Neutrophil (primary cell): ENCODE measurements at regions not wholly inside any gene's neighbourhood (a gene's known extent, or its start where the extent isn't known, plus 50 kb on each side); places are given as distances from the start of the nearest gene placed in this dataset.

Experiments used
- H3K27ac ChIP-seq: fragments of 200-600 bp; sonication (generic); 2 replicates; pipeline ENCODE4 v1.5.1; 2016; ENCODE audit warnings: mild to moderate bottlenecking, moderate library complexity
- H3K27me3 ChIP-seq: fragments of 200-600 bp; sonication (generic); 2 replicates; pipeline ENCODE4 v1.6.0; 2016; ENCODE audit warnings: mild to moderate bottlenecking
- H3K36me3 ChIP-seq: fragments of 200-600 bp; sonication (generic); 2 replicates; pipeline ENCODE4 v1.5.1; 2017
- H3K4me1 ChIP-seq, 2 experiments: fragments of 200-600 bp in 1 of 2; sonication (generic) in 1 of 2; 1 replicate in 1 of 2; 2 replicates in 1 of 2; pipeline versions ENCODE4 v1.5.1 to v1.6.1; 2013 to 2016; ENCODE audit warnings: low read depth in 1 of 2, low read length in 1 of 2, mild to moderate bottlenecking in 1 of 2, moderate library complexity in 1 of 2; ENCODE audit not compliant: control insufficient read depth in 1 of 2, insufficient read depth in 1 of 2
- H3K4me3 ChIP-seq, 2 experiments: fragments of 200-600 bp in 1 of 2; sonication (generic) in 1 of 2; 1 replicate in 1 of 2; 2 replicates in 1 of 2; pipeline ENCODE4 v1.5.1; 2013 to 2016; ENCODE audit warnings: low read depth in 1 of 2, low read length in 1 of 2, mild to moderate bottlenecking in 1 of 2, moderate library complexity in 1 of 2
- H3K9me3 ChIP-seq: fragments of 200-600 bp; sonication (generic); 2 replicates; pipeline ENCODE4 v1.5.1; 2016
- TF ChIP-seq, protein P1 (sequence below): fragments of 200-600 bp; sonication (generic); IDR thresholded peaks from 2 replicates; pipeline ENCODE4 v1.5.1; 2016; ENCODE audit warnings: antibody characterized with exemption

DNA sequence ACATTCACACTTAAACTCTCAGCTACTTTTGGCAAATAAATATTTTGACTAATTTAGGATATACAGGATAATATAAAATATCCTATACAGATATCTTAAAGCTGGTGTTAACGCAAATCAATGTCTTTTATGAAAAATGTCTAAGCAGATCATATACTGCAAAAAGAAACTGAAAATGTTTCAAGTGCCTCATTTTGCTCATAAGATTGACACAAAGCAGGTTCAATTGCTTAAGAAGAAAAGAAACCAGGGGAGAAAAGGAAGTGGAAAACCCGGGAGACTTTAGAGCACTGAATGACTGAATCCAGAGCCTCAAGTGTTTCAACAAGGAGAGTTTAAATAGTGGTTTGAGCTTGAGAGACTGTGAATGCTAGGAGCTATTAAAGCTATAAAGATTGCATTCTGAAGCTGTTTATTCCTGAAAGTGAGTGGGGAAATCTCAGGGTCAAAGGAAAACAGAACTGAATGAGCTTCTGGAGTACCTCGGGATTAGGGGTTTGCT, 1943.0 kb downstream of the MRPL39 start:
- TF ChIP-seq, protein P1, sequence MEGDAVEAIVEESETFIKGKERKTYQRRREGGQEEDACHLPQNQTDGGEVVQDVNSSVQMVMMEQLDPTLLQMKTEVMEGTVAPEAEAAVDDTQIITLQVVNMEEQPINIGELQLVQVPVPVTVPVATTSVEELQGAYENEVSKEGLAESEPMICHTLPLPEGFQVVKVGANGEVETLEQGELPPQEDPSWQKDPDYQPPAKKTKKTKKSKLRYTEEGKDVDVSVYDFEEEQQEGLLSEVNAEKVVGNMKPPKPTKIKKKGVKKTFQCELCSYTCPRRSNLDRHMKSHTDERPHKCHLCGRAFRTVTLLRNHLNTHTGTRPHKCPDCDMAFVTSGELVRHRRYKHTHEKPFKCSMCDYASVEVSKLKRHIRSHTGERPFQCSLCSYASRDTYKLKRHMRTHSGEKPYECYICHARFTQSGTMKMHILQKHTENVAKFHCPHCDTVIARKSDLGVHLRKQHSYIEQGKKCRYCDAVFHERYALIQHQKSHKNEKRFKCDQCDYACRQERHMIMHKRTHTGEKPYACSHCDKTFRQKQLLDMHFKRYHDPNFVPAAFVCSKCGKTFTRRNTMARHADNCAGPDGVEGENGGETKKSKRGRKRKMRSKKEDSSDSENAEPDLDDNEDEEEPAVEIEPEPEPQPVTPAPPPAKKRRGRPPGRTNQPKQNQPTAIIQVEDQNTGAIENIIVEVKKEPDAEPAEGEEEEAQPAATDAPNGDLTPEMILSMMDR = no peak
- H3K4me3 ChIP-seq = no peak overlapping the region

DNA sequence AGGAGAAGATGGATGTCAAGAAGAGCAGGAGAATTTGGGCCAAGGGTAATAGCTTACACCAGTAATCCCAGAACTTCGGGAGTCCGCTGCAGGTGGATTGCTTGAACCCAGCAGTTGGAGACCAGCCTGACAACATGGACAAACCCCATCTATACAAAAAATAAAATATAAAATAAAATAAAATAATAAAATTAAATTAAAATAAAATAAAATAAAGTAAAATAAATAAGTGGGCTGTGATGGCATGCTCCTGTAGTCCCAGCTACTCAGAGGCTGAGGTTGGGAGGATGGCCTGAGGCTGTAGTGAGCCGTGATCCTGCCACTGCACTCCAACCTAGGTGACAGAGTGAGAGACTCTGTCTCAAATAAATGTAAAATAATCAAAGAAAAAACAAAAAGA, 1946.7 kb downstream of the MRPL39 start:
- Histone ChIP-seq H3K27me3 (no peaks in the 10 kb centered on the region), H3K9me3 (no peaks in the 10 kb centered on the region), H3K27ac (no peak overlapping the region), H3K36me3 (no peaks in the 10 kb centered on the region), H3K4me1 (no peaks in the 10 kb centered on the region), H3K4me3 (no peak overlapping the region)
- TF ChIP-seq, protein P1 = no peak

More for the DNA sequence above, 1943.0 kb downstream of the MRPL39 start:
- Histone ChIP-seq H3K4me1 (no peaks in the 10 kb centered on the region), H3K27me3 (no peaks in the 10 kb centered on the region), H3K36me3 (no peaks in the 10 kb centered on the region), H3K27ac (no peak overlapping the region), H3K9me3 (no peaks in the 10 kb centered on the region)

DNA sequence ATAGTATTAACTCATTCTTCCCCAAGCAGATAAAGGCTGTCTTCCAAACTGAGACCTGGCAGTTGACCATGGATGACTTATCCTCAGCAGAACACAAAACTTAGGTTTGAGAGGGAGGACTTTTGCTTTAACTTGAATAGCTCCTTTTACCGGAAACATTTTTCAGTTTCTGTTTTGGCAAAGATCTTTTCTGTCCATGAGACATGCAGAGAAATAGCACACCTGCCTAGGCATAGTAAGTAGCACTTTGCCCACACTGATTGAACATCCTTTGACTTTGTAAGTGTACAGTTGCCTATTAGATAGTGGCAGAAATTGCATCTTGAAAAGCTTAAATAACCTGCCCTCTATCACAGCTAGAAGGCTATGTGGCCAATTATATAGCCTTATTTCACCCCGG, 1962.5 kb downstream of the MRPL39 start:
- no peak overlapping the region for H3K4me3 ChIP-seq
- no peaks in the 10 kb centered on the region for H3K9me3 ChIP-seq
- no peaks in the 10 kb centered on the region for H3K4me1 ChIP-seq
- TF ChIP-seq, protein P1 = no peak
- no peak overlapping the region for H3K27ac ChIP-seq
- no peaks in the 10 kb centered on the region for H3K27me3 ChIP-seq
- H3K36me3 ChIP-seq = no peaks in the 10 kb centered on the region

DNA sequence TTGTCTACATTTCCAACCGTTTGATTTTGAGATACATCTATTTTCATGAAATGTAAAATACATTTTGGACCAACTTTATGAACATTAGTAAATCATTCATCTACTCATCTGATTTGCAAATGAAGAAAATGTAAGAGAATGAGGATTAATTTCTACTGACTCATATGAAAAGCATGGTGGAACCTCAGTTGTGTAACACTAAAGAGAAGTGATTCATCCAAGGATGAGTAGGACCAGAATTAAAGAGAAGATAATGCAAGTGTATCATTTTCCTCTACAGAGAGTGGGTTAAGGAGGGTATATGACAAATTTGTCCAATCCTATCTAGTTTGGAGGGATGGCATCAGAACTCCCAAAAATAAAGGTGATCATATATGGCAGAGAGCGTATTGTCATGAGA, 1967.6 kb downstream of the MRPL39 start:
- TF ChIP-seq, protein P1 = no peak
- Histone ChIP-seq H3K27ac (no peak overlapping the region), H3K4me3 (no peak overlapping the region), H3K36me3 (no peaks in the 10 kb centered on the region), H3K4me1 (no peaks in the 10 kb centered on the region), H3K9me3 (no peaks in the 10 kb centered on the region), H3K27me3 (no peaks in the 10 kb centered on the region)

DNA sequence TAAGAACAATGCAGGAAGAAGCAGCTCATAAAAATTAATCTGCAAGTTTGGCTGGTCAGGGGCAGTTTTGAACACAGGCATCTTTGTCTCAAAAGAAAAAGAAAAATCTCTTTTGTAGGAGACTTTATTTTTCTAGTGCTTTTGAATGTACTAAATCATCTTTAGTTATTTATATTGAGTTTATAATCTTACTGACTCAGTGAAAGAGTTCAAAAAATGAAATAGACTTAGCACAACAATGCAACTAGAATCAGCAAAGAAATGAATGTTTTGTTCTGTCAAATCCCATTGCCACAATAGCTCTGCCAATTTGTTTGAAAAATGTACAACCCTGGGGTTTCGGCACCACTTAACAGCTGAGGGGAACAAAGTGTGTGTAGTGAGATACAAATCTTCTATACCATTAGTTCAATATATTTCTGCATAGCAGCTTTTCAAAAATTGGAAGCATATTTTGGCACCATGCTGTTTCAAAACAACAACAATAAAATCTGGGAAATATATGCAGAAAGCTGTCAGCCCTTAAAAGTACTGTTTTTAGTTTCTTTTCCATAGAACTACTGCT, 1969.1 kb downstream of the MRPL39 start:
- Histone ChIP-seq H3K27ac (no peak overlapping the region), H3K9me3 (no peaks in the 10 kb centered on the region), H3K4me1 (no peaks in the 10 kb centered on the region), H3K36me3 (no peaks in the 10 kb centered on the region), H3K4me3 (no peak overlapping the region), H3K27me3 (no peaks in the 10 kb centered on the region)
- TF ChIP-seq, protein P1 = no peak
